Parathyroid adenoma (tissue), 2 donors: ENCODE measurements at regions not wholly inside any gene's neighbourhood (a gene's known extent, or its start where the extent isn't known, plus 50 kb on each side); places are given as distances from the start of the nearest gene placed in this dataset.

Experiments used
- H2AFZ ChIP-seq: fragments of 300-600 bp; sonication (generic); one replicate; pipeline ENCODE4 v1.7.0; 2017; ENCODE audit warnings: antibody characterized with exemption, mild to moderate bottlenecking
- H3K27ac ChIP-seq: fragments of 300-600 bp; sonication (generic); one replicate; pipeline ENCODE4 v1.7.0; 2017
- H3K27me3 ChIP-seq: fragments of 300-600 bp; sonication (generic); one replicate; pipeline ENCODE4 v1.7.0; 2017; ENCODE audit warnings: low read length; ENCODE audit not compliant: control insufficient read depth, insufficient read depth
- H3K36me3 ChIP-seq: fragments of 300-600 bp; sonication (generic); one replicate; pipeline ENCODE4 v1.7.0; 2017; ENCODE audit warnings: low read length; ENCODE audit not compliant: control insufficient read depth, insufficient read depth
- H3K4me1 ChIP-seq: fragments of 300-600 bp; sonication (generic); one replicate; pipeline ENCODE4 v1.7.0; 2017; ENCODE audit warnings: control low read depth
- H3K4me2 ChIP-seq: fragments of 300-600 bp; sonication (generic); one replicate; pipeline ENCODE4 v1.7.0; 2017; ENCODE audit warnings: low read length
- H3K4me3 ChIP-seq: fragments of 300-600 bp; sonication (generic); one replicate; pipeline ENCODE4 v1.7.0; 2017; ENCODE audit warnings: low read depth, low read length
- H3K79me2 ChIP-seq: fragments of 300-600 bp; sonication (generic); one replicate; pipeline ENCODE4 v1.7.0; 2017; ENCODE audit warnings: control low read depth
- H3K9ac ChIP-seq: fragments of 300-600 bp; sonication (generic); one replicate; pipeline ENCODE4 v1.7.0; 2017; ENCODE audit warnings: mild to moderate bottlenecking
- H3K9me3 ChIP-seq: fragments of 300-600 bp; sonication (generic); one replicate; pipeline ENCODE4 v1.7.0; 2017; ENCODE audit warnings: low read length; ENCODE audit not compliant: control insufficient read depth
- CTCF ChIP-seq: fragments of 300-600 bp; sonication (generic); IDR thresholded peaks from one replicate; pipeline ENCODE4 v1.7.0; 2017; ENCODE audit warnings: antibody characterized with exemption, mild to moderate bottlenecking
- donor health status: primary hyperparathyroidism.

DNA sequence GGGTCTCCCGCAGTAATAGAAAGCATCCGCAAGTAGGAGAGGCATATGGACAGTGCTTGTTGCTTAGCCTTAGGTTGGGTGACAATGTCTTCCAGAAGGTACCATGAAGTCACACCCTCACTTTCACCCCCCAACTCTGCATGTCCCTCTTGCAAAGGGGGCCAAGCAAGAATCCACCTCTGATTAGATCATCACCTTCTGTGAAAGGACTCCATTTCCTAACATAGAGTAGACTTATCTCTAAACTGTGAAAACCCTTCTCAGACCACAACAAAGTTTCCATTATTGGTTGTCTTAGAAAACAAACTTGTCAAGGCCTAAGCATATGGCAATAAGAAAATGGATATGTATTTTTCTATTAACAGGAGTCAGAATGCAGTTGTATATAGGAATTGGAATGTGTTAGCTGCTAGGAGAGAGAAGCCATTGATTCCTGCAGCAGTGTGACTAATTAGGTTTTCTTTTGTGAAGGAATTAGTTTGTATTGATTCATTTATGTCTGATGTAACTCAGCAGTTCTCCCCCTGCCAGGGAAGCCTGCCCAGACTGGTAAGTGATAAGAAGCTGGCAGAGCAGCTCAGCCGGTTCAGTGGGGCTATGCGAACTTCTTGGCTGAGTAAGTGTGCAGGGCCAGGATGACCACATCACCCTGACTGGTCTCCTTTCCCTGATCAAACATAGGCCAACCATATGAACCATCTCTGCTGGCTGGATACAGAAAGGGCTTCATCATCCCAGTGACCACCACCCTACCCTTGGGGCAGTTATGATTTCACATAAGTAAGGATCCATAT lies 107.3 kb upstream of the CCDC196 start:
- no peak overlapping the region for H3K27ac ChIP-seq
- H3K9me3 ChIP-seq: no peaks in the 10 kb centered on the region
- H3K4me3 ChIP-seq: no peak overlapping the region
- H3K4me2 ChIP-seq: no peak overlapping the region
- H3K36me3 ChIP-seq: no peaks in the 10 kb centered on the region
- no peaks in the 10 kb centered on the region for H3K27me3 ChIP-seq
- TF ChIP-seq CTCF: no peak
- no peaks in the 10 kb centered on the region for H3K79me2 ChIP-seq
- H3K9ac ChIP-seq: no peak overlapping the region
- no peaks in the 10 kb centered on the region for H3K4me1 ChIP-seq
- H2AFZ ChIP-seq: no peak overlapping the region

DNA sequence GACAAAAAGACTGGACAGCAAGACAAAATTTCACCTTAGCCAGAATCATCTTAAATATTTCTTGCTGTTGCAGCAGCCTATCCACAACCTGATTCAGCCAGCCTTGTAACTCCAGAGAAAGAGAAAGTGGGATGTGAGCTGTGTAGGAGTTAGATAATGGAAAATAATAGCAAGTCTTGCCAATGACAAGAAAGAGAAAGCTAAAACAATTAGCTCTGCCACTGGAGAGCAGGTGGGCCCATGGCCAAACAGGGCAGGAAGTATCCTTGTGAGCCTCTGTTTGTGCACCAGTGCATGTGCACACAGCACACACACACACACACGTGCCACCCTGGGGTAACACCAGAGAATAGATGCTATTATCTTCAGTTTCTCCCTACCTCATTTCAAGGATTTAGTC lies 106.0 kb upstream of the CCDC196 start:
- no peaks in the 10 kb centered on the region for H3K27me3 ChIP-seq
- H3K9ac ChIP-seq: no peak overlapping the region
- H3K4me1 ChIP-seq: no peaks in the 10 kb centered on the region
- no peaks in the 10 kb centered on the region for H3K36me3 ChIP-seq
- H3K27ac ChIP-seq: no peak overlapping the region
- H3K9me3 ChIP-seq: no peaks in the 10 kb centered on the region
- no peak overlapping the region for H3K4me2 ChIP-seq
- TF ChIP-seq CTCF: no peak
- no peak overlapping the region for H2AFZ ChIP-seq
- H3K4me3 ChIP-seq: no peak overlapping the region
- H3K79me2 ChIP-seq: no peaks in the 10 kb centered on the region

DNA sequence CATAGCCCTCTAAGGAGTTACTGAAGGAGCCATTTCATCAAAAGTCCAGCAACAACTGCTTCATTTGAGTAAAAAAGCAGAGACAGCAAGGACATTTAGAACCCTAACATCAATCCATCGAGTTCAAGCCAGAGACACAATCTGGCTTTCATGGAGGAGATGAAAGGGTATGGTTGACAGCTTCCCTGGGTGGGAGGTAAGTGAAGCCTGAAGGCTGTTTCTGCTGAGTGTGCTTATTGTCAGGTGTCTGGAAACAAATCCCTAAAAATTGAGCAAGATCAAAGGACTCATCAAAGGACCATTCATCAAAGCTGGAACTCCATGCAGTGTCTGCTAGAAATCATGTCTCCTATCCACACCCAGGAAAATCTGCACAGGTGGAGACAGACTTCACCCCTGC lies 104.4 kb upstream of the CCDC196 start:
- Histone ChIP-seq H3K9me3 (no peaks in the 10 kb centered on the region), H2AFZ (no peak overlapping the region), H3K4me2 (no peak overlapping the region), H3K36me3 (no peaks in the 10 kb centered on the region), H3K27ac (no peak overlapping the region), H3K27me3 (no peaks in the 10 kb centered on the region), H3K4me3 (no peak overlapping the region), H3K4me1 (no peaks in the 10 kb centered on the region), H3K9ac (no peak overlapping the region), H3K79me2 (no peaks in the 10 kb centered on the region)
- TF ChIP-seq CTCF: no peak

- no peaks in the 10 kb centered on the region for H3K27me3 ChIP-seq
Observed at GRCh38 chr14:66383257-66383656, 102.9 kb upstream of the CCDC196 start.

More at GRCh38 chr14:66383257-66383656, 102.9 kb upstream of the CCDC196 start:
- H2AFZ ChIP-seq: no peak overlapping the region
- no peak overlapping the region for H3K27ac ChIP-seq
- H3K4me2 ChIP-seq: no peak overlapping the region
- no peaks in the 10 kb centered on the region for H3K79me2 ChIP-seq
- no peaks in the 10 kb centered on the region for H3K9me3 ChIP-seq
- no peak for TF ChIP-seq CTCF
- H3K4me3 ChIP-seq: no peak overlapping the region
- no peaks in the 10 kb centered on the region for H3K4me1 ChIP-seq
- no peak overlapping the region for H3K9ac ChIP-seq
- no peaks in the 10 kb centered on the region for H3K36me3 ChIP-seq
